AG20443 (cell line): ENCODE measurements at regions not wholly inside any gene's neighbourhood (a gene's known extent, or its start where the extent isn't known, plus 50 kb on each side); places are given as distances from the start of the nearest gene placed in this dataset.
A peak's percentile ranks its signal among the peaks of the same experiment; 100 is the strongest.
"Not testable (repeated sequence)": the region's sequence is repeated elsewhere in the genome, so short reads cannot be mapped to it uniquely, and the experiment has no call there.

ENCODE experiments used
- DNase-seq: peaks from one replicate; pipeline ENCODE4 v3.0.0; 2012; ENCODE audit warnings: low spot score, mixed read lengths

DNA sequence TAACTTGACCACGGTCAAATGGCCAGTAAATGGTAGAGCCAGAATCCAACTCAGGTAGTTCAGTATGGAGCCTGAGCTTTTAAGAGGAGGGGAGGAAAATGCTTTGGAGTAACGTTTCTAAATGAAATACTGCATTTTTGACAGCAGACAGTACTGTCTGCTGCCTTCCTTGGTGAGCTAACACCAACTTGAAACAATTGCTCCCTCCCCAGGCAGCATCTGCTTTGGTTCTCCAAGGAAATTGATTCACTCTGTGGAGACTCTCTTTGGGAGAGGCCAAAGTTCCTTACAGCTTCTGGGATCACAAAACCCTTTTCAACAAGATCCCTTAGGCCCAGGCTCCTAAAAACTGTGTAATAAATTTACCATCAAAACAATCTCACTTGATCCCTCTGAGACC is 75.2 kb upstream of the SSBP2 start:
- DNase-seq, result peak; percentile 28

DNA sequence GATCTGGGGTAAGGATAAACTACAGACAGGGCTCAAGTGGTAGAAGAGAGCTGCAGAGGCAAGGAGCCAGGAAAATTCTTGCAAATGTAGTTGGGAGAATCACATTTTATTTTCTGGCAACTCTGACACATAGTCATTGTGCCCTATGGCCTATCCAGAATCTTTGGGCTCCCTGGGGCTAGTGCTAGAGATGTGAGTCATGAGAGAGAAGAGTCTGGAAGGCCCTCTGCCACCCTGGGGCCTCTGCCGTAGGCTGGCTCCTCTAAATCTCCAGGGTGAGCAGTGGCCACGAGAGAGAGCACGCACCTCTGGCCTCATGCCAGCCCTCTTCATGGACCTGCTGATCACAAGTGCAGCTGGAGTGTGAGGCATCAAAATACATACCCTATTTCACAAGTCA is 74.3 kb upstream of the SSBP2 start:
- peak; percentile 80 for DNase-seq

- not testable (repeated sequence) for DNase-seq
Observed at GRCh38 chr5:81823736-81824135, 72.8 kb upstream of the SSBP2 start.

GRCh38 chr5:81820863-81821262 is 70.0 kb upstream of the SSBP2 start:
- no peak for DNase-seq

DNA sequence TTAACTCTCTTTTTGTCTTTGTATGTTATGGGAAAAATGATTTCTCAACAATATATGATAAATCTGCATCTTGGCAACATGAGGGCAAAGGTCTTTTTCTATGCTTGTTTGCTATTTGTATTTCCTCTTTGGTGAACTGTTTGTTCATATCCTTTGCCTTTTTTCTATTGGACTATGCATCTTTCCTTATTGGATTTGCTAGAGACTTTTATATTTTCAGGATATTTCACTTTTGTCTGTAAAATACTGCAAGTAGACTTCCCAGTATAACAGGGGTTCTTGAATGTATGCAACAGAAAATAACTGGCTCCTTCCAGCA is 69.4 kb upstream of the SSBP2 start:
- no peak for DNase-seq

- DNase-seq, result no peak
Observed at GRCh38 chr5:81819556-81820317, 68.8 kb upstream of the SSBP2 start.

DNA sequence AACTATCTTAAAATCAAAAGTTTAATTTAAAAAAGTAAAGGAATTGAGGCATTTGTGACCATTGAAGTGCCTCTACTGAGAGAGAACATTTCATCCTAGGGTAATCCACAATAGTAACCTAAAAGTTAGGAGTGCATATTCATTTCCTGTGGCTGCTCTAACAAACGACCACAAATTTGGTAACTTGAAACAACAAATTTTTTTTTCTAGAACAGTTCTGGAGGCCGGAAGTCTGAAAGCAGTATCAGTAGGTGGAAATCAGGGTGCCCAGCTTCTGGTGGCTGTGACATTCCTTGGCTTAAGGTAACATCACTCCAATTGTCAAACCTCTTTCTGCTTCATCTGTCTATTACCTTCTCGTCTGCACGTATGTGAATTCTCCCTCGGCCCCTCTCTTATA is 67.1 kb upstream of the SSBP2 start:
- no peak for DNase-seq

GRCh38 chr5:81817086-81817485 is 66.2 kb upstream of the SSBP2 start:
- DNase-seq, result no peak

DNA sequence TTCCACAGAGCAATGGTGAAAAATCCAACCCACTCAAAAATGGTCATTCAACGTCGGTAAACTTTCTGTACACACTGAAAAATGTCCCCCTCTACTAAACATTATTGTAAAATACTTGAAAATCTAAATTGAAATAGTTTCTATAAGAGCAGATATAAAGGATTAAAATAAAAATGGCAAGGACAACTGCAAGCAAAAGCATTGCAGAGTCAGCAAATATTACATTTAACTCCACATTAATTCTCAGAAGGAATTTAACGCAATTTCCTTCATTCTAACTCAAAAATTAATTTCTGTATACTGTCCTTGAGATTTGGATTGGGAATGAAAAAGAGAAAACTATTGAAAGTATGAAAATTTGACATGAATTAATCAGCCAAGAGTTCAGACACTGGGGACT is 64.4 kb upstream of the SSBP2 start:
- DNase-seq, result no peak

DNA sequence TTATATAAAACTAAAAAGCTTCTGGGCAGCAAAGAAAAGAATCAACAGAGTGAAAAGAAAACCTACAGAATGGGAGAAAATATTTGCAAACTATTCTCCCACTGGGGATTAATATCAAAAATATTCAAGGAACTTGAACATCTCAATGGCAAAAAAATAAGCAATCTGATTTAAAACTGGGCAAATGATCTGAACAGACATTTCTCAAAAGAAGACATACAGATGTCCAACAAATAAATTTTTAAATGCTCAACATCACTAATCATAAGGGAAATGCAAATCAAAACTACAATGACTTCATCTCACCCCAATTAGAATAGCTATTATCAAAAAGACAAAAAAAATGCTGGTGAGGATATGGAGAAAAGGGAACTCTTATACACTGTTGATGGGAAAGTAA is 57.2 kb upstream of the SSBP2 start:
- DNase-seq, result no peak

DNA sequence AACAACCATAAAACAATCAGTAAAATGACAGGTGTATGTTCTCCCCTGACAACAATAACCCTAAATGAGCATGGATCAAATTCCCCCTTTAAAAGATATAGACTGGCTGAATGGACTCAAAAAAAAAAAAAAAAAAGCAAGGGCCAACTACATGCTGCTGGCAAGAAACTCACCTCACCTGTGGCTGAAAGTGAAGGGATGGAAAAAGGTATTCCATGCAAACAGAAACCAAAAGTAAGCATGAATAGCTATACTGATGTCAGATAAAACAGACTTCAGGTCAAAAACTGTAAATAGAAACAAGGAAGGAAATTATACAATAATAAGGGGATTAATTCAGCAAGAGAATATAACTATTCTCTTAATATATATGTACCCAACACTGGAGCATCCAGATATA is 54.2 kb upstream of the SSBP2 start:
- no peak for DNase-seq

- no peak for DNase-seq
Observed at GRCh38 chr5:81803812-81804211, 52.9 kb upstream of the SSBP2 start.

GRCh38 chr5:81802625-81803024 is 51.7 kb upstream of the SSBP2 start:
- DNase-seq, result no peak

DNA sequence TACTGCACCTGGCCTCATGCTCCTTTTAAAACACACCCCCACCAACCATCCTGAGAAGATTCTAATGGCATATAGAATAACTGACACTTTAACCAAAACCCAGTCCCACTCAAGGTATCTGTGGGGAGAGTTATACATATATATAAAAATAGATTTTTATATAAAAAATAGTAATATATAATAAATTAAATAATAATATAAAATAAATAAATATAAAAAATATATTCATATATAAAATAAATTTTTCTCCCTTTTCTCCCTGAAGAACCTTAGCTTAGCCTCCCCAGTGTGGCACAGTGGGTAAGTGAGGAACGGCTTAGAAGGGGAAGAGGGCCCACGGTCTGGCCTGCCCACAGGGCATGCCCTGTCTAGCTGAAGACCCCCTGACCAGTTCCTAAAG is 51.1 kb upstream of the SSBP2 start:
- no peak for DNase-seq

DNA sequence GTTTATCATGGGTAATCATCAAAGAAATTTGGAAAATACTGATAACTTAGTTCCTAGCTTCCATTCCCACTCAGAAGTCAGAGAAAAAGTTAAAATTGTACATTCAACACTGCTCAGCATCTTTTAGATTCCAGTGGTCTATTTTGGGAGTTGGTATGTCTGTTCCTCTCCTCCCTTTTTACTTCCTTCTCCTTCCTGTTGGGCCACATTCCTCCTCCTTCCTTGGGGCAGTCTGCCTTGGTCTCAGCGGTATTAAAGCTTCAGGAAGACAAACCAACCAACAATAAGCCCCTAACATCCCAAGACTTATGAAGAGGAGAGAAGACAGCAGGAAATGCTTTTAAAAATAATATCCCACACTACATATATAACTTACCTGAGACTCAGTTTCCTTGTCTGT is 49.9 kb upstream of the SSBP2 start:
- peak; percentile 25 for DNase-seq
